ENCODE measurements at regions not wholly inside any gene's neighbourhood (a gene's known extent, or its start where the extent isn't known, plus 50 kb on each side); places are given as distances from the start of the nearest gene placed in this dataset.

GRCh38 chr12:89279499-89279898 lies 72.8 kb downstream of the DUSP6 start:
- H3K9me3 ChIP-seq = no peaks in the 10 kb centered on the region
- no peak overlapping the region for H3K27ac ChIP-seq
- H3K4me3 ChIP-seq = no peak overlapping the region
- H3K27me3 ChIP-seq = no peaks in the 10 kb centered on the region
- no peaks in the 10 kb centered on the region for H3K4me1 ChIP-seq
- no peaks in the 10 kb centered on the region for H3K36me3 ChIP-seq (ENCODE audit: low read depth, missing control alignments)
- intact Hi-C loops (cut with DNase I; ENCODE audit: low total_unique reads) = no loop called here
- TF ChIP-seq, protein P1, sequence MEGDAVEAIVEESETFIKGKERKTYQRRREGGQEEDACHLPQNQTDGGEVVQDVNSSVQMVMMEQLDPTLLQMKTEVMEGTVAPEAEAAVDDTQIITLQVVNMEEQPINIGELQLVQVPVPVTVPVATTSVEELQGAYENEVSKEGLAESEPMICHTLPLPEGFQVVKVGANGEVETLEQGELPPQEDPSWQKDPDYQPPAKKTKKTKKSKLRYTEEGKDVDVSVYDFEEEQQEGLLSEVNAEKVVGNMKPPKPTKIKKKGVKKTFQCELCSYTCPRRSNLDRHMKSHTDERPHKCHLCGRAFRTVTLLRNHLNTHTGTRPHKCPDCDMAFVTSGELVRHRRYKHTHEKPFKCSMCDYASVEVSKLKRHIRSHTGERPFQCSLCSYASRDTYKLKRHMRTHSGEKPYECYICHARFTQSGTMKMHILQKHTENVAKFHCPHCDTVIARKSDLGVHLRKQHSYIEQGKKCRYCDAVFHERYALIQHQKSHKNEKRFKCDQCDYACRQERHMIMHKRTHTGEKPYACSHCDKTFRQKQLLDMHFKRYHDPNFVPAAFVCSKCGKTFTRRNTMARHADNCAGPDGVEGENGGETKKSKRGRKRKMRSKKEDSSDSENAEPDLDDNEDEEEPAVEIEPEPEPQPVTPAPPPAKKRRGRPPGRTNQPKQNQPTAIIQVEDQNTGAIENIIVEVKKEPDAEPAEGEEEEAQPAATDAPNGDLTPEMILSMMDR (IDR thresholded peaks at IDR 0.05) = no peak
- no peak for TF ChIP-seq POLR2A (IDR thresholded peaks at IDR 0.05)
- DNase-seq = no peak
- WGBS, 2 donors = 93 to 95% methylated on average over 4 of the region's 4 CpGs

- intact Hi-C loops (cut with DNase I; ENCODE audit: low total_unique reads) = no loop called here
- no peak overlapping the region for H3K4me3 ChIP-seq
Measured at GRCh38 chr12:89278862-89279261, 73.4 kb downstream of the DUSP6 start.

DNA sequence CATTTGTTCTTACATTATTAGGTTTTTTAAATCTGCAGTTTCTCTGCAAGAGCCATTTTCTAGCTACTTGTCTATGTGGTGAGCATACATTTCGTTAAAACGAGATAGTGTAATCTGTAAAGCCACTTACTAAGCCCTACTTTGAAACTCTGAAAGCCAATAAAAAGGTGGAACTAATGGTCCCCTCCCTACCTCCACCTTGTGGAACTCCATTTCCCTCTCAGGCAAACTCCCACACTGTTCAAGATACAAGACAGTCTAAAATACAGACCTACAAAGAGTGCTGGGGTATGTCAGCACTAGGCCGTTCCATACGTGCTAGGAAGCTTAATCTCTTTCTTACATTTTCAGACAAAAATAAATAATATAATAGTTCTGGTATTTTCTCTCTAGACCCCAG lies 74.1 kb downstream of the DUSP6 start:
- no peak for TF ChIP-seq POLR2A (IDR thresholded peaks at IDR 0.05)
- TF ChIP-seq, protein P1 (IDR thresholded peaks at IDR 0.05) = no peak
- H3K4me3 ChIP-seq = no peak overlapping the region
- H3K36me3 ChIP-seq (ENCODE audit: low read depth, missing control alignments) = no peaks in the 10 kb centered on the region
- no peak overlapping the region for H3K27ac ChIP-seq
- WGBS, 2 donors = 94 to 95% methylated on average over 4 of the region's 4 CpGs
- no peak for DNase-seq
- no peaks in the 10 kb centered on the region for H3K9me3 ChIP-seq
- H3K4me1 ChIP-seq = no peaks in the 10 kb centered on the region
- H3K27me3 ChIP-seq = no peaks in the 10 kb centered on the region
- intact Hi-C loops (cut with DNase I; ENCODE audit: low total_unique reads) = no loop called here

More at GRCh38 chr12:89278862-89279261, 73.4 kb downstream of the DUSP6 start:
- no peaks in the 10 kb centered on the region for H3K36me3 ChIP-seq (ENCODE audit: low read depth, missing control alignments)
- no peaks in the 10 kb centered on the region for H3K9me3 ChIP-seq
- no peak for DNase-seq
- WGBS, 2 donors = 82 to 86% methylated on average over 6 of the region's 6 CpGs
- no peak overlapping the region for H3K27ac ChIP-seq
- no peaks in the 10 kb centered on the region for H3K4me1 ChIP-seq
- no peaks in the 10 kb centered on the region for H3K27me3 ChIP-seq
- TF ChIP-seq POLR2A (IDR thresholded peaks at IDR 0.05) = no peak

DNA sequence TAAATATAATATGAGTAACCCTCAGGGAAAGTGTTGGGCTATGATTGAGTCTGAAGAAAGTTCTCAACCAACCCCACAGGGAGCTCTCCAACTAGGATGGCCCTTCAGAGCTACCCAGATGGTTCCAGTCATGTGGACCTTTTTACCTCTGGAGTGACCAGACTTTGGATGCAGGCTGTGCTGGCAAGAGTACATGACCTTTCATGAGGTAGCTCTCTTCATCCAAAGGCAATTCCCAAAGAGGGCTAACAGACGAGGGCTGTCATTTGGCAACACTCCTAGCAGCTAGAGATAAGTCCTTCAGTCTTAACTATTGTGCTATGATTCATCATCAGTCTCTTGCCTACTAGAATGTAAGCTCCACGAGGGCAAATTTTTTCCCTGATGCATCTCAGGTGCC lies 75.4 kb downstream of the DUSP6 start:
- Histone ChIP-seq H3K27me3 (no peaks in the 10 kb centered on the region), H3K4me1 (no peaks in the 10 kb centered on the region), H3K36me3 (ENCODE audit: low read depth, missing control alignments) (no peaks in the 10 kb centered on the region), H3K4me3 (no peak overlapping the region), H3K9me3 (no peaks in the 10 kb centered on the region), H3K27ac (no peak overlapping the region)
- intact Hi-C loops (cut with DNase I; ENCODE audit: low total_unique reads) = no loop called here
- 71% methylated on average over 2 of the region's 2 CpGs for WGBS, 2 donors
- no peak for TF ChIP-seq POLR2A (IDR thresholded peaks at IDR 0.05)
- TF ChIP-seq, protein P1 (IDR thresholded peaks at IDR 0.05) = no peak
- DNase-seq = no peak

DNA sequence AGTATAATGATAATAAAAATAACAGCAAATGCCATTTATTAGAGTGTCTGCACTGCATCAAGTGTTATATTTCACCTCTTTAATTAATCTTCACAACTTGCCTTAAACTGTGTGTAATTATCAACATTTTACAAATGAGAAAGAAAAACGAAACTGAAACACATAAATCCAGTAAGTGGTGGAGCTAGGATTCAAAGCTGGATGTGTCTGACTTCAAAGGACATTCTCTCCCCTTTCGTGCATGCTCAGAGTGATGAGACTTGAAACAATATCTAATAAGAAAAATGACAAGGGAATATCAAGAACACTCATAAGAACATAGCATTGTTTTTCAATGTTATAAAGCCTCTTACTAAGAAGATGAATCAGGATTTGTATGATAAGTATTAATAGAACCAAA lies 78.8 kb downstream of the DUSP6 start:
- Histone ChIP-seq H3K4me3 (no peak overlapping the region), H3K4me1 (no peaks in the 10 kb centered on the region), H3K36me3 (ENCODE audit: low read depth, missing control alignments) (no peaks in the 10 kb centered on the region), H3K9me3 (no peaks in the 10 kb centered on the region), H3K27ac (no peak overlapping the region), H3K27me3 (no peaks in the 10 kb centered on the region)
- no peak for DNase-seq
- no peak for TF ChIP-seq POLR2A (IDR thresholded peaks at IDR 0.05)
- TF ChIP-seq, protein P1 (IDR thresholded peaks at IDR 0.05) = no peak
- WGBS, 2 donors = 72 to 74% methylated on average over 2 of the region's 2 CpGs
- intact Hi-C loops (cut with DNase I; ENCODE audit: low total_unique reads) = no loop called here
